Amygdala (tissue), 56 donors: ENCODE measurements at regions not wholly inside any gene's neighbourhood (a gene's known extent, or its start where the extent isn't known, plus 50 kb on each side); places are given as distances from the start of the nearest gene placed in this dataset.
"Not testable (repeated sequence)": the region's sequence is repeated elsewhere in the genome, so short reads cannot be mapped to it uniquely, and the experiment has no call there.

Experiments
- DNase-seq, 56 donors: peaks; one replicate each; lab custom pipeline; 2025; lab: John Stamatoyannopoulos, UW

DNA sequence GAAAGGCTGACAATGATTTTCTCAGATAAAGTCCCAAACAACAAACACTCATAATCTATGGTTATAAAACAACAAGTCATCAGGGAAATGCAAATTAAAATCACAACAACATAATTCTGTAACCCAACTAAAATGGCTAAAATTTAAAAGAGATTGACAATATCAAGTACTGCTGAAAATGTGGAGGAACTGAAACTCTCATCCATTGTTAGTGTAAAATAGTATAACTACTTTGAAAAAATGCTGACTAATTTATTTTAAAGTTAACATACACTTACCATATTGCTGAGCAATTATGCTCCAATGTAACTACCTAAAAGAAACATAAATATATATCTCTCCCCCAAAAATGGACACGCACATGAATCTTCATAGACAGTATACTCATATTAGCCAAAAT lies 245.9 kb upstream of the SPOPL start:
- no peak for DNase-seq

DNA sequence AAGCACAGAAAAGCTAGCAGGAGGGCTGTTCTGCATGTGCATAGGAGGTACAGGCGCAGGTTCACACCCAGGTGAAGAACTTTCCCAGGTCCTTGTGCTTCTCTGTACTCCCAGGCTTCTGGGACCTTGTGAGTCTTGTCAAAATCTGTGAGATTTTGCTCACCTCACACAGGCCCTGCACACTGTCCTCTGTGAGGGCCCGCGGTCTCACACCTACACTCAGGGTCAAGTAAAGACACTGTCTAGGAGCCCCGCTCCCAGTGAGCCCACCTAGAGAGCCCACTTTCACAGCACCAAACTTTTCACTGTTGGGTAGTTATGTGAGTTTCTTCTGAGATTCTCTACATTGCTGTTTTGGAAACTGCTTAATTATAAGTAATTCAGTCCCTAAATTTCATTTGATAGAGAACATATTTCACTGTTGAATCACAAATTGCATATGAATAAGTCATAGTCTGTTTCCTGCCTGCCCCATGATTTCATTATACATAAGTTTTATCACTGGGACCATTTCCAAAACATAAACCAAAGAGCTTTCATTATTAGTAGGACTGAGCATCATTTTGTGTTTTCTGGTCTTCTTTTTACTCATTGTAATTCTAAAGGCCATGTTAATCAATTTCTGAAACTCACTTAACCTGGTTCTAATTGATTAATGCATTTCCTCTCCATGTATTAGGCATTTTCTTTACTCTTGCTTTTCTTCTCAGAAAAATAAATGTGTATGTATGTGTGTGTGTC lies 234.2 kb upstream of the SPOPL start:
- DNase-seq = no peak

- no peak for DNase-seq
Observed at GRCh38 chr2:138267902-138268254, 233.7 kb upstream of the SPOPL start.

GRCh38 chr2:138269765-138270164 lies 231.8 kb upstream of the SPOPL start:
- no peak for DNase-seq

GRCh38 chr2:138271467-138271866 lies 230.1 kb upstream of the SPOPL start:
- DNase-seq = no peak

- no peak for DNase-seq
Observed at GRCh38 chr2:138272524-138273195, 228.9 kb upstream of the SPOPL start.

- not testable (repeated sequence) for DNase-seq
Observed at GRCh38 chr2:138273280-138273679, 228.3 kb upstream of the SPOPL start.

DNA sequence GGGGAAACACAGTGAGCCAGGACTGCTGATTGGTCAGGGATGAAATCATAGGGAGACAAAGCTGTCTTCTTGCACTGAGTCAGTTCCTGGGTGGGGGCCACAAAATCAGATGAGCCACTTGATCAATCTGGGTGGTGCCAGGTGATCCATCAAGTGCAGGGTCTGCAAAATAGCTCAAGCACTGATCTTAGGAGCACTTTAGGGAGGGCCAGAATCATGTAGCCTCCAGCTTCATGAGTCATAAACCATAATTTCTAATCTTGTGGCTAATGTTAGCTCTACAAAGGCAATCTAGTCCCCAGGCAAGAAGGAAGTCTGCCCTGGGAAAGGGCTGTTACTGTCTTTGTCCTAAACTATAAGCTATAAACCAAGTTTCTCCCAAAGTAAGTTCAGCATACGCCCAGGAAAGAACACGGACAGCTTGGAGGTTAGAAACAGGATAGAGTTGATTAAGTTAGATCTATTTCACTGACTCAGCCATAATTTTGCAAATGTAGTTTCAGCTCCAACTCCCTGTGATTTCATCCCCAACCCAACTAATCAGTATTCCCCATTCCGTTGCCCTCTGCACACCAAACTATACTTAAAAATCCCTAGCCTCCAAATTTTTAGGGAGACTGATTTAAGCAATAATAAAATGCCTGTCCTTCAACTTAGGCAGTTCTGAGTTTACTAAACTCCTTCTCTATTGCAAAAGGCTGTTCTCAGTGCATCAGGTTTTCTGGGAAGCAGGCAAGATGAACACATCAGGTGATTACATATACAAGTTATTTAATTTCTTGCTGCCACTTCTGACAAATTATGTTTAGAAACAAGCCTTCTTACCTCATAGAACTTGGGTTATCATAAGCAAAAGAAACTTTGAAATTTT lies 226.9 kb upstream of the SPOPL start:
- DNase-seq = no peak

- DNase-seq = no peak
Observed at GRCh38 chr2:138275292-138275690, 226.3 kb upstream of the SPOPL start.

DNA sequence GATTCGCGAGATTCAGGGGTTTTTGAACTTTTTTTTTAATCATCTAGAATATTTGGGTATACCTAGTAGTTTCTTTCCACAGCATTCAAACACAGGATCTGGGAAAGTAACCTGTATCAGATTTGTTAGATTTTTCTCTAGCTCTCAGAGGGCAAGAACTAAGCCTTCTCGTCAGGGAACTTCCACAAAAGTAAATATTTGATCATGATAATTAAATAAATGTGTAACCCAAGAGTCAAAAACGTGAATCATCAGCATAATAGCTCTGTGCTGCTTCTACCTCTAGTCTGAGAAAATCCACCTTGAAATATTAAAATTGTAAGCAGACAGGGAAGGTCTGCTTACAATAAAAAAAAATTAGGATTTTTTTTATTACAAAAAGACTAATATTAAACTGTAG lies 225.7 kb upstream of the SPOPL start:
- DNase-seq = no peak

GRCh38 chr2:138276339-138276738 lies 225.2 kb upstream of the SPOPL start:
- DNase-seq = no peak

DNA sequence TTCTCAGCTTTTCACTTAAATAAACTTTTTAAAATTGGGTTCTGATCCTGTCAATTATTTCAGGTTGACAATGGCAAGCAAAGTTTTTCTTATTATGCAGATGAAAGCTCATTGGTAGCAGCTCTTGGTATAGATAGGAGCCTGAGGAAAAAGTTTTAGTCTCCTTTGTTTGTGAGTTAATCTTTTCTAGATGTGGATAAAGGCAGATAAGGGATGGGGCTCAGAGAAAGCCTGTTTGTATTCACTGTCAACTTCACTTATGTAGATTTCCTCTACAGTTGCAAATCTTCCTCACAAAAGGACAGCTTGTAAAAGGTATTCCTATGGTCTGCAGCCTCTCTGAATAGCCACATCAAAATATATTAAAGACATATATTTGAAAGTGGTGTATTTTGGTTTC lies 224.5 kb upstream of the SPOPL start:
- DNase-seq = no peak

DNA sequence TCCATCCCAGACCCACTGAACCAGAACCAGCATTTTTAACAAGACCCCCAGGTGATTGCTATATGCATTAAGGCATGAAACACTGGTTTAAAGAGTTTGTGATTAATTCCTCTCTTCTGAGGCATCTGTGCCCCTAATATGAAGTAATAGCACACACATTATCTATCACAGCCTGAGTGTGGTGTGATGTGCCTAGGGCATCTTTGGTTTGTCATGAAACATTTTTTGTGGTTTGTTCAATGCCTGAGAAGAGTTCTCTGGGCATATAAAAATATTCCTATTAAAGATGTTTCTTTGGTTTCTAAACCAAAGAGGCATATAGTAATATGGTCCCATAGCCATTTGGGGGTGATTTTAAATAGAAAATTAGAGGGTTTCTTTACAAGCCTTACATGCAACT lies 221.7 kb upstream of the SPOPL start:
- no peak for DNase-seq

- DNase-seq = no peak
Observed at GRCh38 chr2:138280999-138281695, 220.4 kb upstream of the SPOPL start.

DNA sequence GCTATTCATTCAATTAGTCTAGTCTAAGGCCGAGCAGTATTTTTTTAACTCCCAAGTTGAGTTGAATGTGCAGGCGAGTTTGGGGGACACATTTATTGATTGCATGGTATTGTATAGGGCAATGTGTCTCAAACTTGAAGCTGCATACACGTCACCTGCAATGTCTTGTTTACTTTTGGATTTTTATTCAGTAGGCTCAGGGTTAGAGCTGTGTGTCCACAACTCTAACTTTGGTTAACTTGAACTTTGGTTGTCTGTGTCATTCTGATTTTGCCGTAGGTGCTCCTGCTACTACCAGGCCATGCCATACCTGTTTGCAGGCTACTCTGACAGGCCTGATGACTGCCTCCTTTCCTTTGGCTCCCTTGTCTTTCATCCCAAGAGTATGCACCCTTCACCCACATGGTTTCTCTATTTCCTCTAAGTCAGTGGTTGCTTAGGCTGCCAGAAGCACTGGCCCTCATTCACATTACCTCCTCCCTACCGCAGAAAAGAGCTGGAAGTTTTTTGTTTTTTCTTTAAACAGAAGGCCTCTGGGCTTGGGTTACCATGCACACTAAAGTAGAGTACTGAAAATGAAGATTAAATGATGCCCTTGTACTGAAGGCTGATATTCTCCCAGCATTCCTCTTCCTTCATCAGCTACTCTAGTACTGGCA lies 219.4 kb upstream of the SPOPL start:
- no peak for DNase-seq

DNA sequence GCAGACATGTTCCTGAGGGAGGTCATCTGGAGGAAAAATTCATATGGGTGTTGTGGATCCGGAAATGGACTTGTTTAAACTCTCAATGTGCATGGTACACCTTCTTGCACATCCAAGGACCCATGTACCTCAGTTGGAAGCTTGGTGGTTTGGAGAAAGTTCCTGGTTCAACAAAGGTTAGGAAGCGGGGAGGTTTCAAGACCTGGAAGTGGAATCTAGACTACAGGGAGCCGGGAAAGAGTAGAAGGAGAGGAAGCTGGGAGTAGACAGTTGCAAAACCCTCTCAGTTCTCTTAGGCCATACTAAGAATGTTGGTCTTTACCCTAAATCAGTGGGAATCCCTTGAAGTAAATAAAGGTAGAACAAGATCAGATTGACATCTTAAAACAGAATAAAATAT lies 209.8 kb upstream of the SPOPL start:
- DNase-seq = no peak

DNA sequence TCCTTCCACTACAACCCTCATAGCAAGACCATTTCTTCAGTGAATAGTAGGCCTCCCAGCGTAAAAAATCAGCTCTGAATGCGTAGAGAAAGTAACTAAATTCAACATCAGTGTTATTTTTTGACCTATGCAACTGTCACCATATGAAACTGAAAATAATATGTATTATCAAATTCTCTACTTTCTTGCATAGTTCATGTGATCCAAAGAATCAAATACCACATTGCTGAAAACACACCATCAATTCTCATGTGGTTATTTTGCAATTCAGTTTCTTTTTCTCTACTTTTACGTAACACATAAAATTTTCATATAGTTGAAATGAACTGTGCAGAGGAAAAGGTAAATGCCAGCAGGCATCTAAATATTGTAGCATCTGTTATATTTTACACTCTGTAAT lies 208.5 kb upstream of the SPOPL start:
- no peak for DNase-seq

GRCh38 chr2:138293549-138293948 lies 208.0 kb upstream of the SPOPL start:
- no peak for DNase-seq

DNA sequence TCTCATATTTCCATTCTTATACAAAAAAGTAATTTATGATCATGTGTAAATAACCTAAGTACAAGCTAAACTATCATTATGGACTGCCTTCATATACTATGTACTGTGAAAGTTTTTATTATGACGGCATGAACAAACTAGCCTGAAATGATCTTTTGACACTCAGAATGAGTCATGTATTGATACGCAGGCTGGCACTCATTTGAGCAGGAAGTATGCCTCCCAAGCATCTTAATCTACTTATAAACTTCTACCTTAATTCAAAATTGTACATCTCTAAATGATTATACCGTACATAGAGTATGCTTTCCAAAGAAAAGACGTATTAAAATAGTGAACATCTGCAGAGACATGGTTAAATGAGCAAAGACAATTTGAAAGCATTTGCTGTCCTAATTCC lies 207.1 kb upstream of the SPOPL start:
- no peak for DNase-seq

DNA sequence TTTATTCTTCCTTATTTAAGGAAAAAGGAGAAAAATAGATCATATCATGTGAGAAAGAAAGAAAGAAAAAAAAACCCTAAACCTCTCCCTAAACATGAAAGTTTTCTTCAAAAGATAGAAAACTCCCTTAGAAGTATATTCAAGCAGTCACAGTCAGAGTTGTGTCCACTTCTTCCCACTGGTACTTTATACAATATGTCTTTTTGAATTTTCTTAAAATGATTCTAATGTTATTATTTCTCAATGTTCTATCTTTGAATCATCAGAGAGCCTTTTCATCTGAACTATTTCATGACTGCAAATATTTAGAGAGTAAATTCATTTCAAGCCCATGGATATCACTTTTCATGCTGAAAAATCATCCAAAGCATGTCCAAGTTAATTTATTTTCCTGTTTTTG lies 205.2 kb upstream of the SPOPL start:
- no peak for DNase-seq
